GM19025 (cell line): ENCODE measurements at regions not wholly inside any gene's neighbourhood (a gene's known extent, or its start where the extent isn't known, plus 50 kb on each side); places are given as distances from the start of the nearest gene placed in this dataset.
"Not testable (repeated sequence)": the region's sequence is repeated elsewhere in the genome, so short reads cannot be mapped to it uniquely, and the experiment has no call there.

ENCODE experiments used
- ATAC-seq: cut with Tn5 transposase; IDR thresholded peaks from one replicate; pipeline ENCODE4 v1.9.1; 2021; ENCODE audit warnings: mild to moderate bottlenecking, low read depth, moderate library complexity; ENCODE audit not compliant: unreplicated experiment

DNA sequence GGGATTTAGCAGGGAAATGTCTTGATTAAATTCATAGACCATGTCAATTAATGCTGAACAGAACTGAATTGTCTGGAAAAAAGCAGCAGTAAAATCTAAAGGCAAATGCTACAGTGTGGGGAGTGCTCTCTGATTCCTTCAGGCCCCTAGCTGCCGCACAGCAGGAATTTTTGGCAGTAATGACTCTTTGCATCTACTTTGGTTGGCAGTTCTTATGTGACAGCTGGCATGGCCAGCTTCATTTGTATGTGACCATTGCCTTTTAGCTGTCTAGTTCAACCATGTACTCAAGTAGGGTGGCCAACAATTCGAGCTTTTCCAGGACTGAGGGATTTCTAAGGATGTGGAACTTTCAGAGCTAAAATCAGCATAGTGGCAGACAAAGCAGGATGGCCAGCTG is 499.1 kb upstream of the MAN1A1 start:
- no peak for ATAC-seq

GRCh38 chr6:119845161-119845560 is 495.6 kb upstream of the MAN1A1 start:
- ATAC-seq, result no peak

GRCh38 chr6:119844387-119844786 is 494.8 kb upstream of the MAN1A1 start:
- no peak for ATAC-seq

- no peak for ATAC-seq
These were observed 492.6 kb upstream of the MAN1A1 start for GRCh38 chr6:119842191-119842590.

DNA sequence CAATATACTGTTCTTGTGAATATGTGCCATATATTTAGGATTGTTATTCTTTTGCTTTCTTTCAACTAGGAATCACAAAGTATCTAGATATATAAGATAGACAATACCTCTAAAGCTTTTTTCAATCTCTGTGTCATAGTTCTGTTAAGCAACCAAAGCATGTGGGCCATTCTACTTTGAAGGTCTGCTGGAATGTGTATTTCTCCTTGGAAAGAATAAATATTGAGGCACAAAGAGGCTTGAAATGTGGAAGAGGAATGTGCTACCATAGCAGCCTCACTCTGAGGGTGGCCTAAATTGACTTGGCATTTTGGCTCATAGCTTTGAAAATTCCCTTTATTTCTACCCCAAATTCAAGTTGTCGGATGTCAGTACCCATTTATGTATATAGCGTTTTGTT is 488.5 kb upstream of the MAN1A1 start:
- ATAC-seq, result no peak

GRCh38 chr6:119834418-119834817 is 484.9 kb upstream of the MAN1A1 start:
- no peak for ATAC-seq

- no peak for ATAC-seq
These were observed 482.9 kb upstream of the MAN1A1 start for GRCh38 chr6:119832411-119832810.

- no peak for ATAC-seq
These were observed 481.1 kb upstream of the MAN1A1 start for GRCh38 chr6:119830494-119831295.

DNA sequence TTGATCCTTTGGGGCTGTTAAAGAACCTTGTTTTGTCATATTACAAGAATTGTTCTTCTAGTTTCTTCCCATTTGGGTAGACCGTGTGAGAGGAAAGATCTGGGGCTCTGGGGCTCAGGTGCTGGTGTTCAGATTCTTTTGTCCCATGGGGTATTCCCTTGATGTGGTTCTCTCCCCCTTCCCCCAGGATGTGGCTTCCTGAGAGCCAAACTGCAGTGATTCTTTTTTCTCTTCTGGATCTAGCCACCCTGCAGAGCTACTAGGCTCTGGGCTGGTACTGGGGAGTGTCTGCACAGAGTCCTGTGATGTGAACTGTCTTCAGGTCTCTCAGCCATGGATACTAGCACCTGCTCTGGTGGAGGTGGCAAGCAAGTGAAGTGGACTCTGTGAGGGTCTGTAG is 480.5 kb upstream of the MAN1A1 start:
- ATAC-seq, result no peak

DNA sequence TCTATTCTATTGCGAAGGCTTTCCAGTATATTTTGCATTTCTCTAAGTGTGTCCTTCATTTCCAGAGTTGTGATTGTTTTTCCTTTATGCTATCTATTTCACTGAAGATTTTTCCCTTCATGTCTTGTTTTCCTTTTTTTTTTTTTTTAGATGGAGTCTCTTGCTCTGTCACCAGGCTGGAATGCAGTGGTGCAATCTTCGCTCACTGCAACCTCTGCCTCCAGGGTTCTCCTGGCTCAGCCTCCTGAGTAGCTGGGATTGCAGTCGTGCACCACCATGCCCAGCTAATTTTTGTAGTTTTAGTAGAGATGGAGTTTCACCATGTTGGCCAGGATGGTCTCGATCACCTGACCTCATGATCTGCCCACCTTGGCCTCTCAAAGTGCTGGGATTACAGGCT is 479.9 kb upstream of the MAN1A1 start:
- ATAC-seq, result not testable (repeated sequence)

DNA sequence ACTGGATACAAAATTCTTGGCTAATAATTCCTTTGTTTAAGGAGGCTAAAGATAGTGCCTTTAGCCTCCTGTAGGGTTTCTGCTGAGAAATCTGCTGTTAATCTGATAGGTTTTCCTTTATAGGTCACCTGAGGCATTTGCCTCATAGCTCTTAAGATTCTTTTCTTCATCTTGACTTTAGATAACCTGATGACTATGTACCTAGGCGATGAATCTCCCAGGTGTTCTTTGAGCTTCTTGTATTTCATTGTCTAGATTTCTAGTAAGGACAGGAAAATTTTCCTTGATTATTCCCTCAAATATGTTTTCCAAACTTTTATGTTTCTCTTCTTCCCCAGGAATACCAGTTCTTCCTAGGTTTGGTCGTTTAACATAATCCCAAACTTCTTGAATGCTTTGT is 479.4 kb upstream of the MAN1A1 start:
- no peak for ATAC-seq

DNA sequence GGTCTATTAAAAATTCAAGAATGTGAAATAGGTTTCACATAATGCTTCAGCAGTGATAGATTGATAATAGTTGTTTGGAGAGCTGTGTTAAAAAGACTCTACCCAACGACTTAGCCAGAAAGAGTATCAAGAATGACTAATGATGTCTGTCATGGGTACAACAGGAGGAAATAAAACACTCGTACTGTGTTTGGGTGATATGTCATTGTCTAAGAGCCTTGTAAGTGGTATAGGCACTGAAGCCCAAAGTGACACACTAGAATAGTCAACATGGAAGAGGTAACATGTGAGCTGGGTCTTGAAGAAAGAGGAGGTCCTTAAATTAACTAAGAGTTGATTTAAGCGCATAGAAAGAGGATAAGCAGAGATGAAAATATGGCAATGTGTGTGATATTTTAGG is 471.8 kb upstream of the MAN1A1 start:
- no peak for ATAC-seq

DNA sequence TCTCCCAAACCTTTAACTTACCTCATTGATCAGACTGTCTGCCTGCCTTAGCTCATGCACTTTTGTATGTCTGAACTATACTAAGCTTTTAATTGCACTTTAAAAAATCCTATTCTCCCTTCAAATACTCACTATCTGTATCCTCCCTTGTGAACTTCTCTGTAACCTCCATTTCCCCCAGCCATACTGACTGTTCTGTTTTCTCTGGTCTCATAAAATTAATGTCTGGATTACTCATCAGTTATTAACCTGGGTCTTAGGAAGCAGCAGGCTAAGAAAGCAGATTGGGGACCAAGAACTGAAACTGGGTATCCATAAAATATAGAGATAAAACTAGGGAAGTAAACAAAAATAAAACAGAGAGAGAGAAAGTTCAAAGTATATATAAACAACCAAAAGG is 469.3 kb upstream of the MAN1A1 start:
- ATAC-seq, result no peak

DNA sequence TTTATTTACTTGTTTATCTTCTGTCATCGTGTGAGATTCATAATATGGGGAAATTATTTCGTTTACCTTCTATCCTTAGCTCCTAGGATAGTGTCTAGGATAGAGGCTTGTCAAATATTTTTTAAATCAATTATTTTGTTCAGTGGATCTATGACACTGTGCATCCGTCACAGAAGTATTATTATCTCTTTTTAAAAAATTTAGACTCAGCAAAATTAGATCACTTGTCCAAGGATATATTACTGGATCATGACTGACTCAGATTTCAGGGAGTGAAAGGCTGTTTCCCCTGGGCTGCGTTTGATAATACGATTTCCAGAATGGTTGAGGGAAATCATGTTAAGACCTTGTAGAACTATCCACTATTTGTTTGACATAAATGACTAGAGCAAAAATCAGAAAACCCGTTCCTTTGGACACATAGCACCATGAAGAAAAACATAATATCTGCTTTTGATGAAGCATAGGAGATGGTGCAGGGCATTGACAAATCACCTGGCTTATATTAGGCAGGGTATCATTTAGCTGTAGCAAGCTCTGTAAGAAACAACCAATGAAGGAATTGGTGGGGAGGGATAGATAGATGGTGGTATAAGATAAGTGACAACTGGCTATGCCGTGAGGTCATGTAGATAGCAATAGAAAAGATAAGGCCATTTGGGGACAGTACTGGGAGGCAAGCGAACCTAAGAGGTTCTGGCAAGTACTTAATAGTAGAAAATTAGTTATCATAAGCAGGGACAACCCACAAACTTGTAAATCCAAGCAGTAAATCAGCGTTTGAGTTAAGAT is 465.2 kb upstream of the MAN1A1 start:
- no peak for ATAC-seq

GRCh38 chr6:119802464-119802863 is 452.9 kb upstream of the MAN1A1 start:
- no peak for ATAC-seq

DNA sequence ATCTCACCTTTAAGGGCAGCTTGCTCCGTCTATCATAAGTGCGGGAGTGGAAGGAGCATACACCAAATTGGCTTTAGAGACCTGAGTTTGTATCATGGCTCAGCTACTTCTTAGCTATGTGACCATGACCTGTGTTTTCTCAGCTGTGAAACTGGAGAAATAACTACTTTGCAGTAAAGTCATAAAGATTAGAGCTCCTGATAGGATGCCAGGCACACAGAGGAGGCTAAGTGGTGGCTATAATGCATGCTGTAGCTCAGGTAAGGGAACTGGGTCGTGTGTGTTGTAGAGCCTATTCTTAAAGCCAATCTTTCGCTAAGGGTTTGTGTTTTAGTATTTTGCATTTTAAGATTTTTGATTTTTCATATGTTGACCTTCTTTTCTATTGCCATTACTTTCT is 451.5 kb upstream of the MAN1A1 start:
- no peak for ATAC-seq

- ATAC-seq, result no peak
These were observed 451.0 kb upstream of the MAN1A1 start for GRCh38 chr6:119800526-119800925.

- ATAC-seq, result no peak
These were observed 450.3 kb upstream of the MAN1A1 start for GRCh38 chr6:119799596-119800509.

- ATAC-seq, result no peak
These were observed 442.2 kb upstream of the MAN1A1 start for GRCh38 chr6:119791736-119792135.

DNA sequence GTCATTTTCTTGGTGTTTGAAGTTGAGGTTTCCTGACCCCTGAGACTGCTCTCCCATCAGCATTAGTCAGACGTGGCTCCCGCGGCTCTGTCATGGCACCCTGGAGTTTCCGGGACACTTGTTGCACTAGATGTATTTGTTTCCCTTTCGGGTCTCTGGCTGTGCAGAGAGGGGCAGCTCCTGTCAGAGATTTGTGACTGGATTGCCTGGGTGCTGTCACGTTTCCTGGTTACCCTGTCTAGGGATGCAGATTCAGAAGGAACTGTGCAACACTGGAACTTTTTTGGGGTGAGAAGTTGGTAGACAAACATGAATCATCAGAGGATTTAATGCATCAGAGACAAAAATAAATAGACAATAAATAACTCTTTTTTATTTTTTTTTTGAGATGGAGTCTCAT is 431.8 kb upstream of the MAN1A1 start:
- no peak for ATAC-seq

DNA sequence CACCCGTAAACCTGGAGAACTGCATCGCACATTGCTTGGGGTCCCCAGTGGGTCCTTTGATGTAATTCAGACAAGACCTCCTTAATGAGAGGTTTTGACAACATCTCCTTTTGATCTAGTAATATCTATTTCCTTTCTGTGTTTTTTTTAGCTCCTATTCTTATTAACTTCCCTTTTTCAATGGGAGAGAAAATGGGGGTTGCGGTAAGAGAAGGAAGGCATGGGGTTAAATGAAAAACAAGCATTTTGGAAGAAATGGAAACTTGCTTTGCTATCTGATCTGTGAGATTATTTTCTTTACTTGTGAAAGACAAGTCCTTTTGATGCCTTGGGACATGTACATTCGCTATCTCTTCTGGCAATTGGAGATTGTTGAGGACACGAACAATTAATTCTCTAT is 418.6 kb upstream of the MAN1A1 start:
- no peak for ATAC-seq
